Mesothelial cell of epicardium (in vitro differentiated cells): ENCODE measurements at regions not wholly inside any gene's neighbourhood (a gene's known extent, or its start where the extent isn't known, plus 50 kb on each side); places are given as distances from the start of the nearest gene placed in this dataset.

Experiments
- DNase-seq, 2 experiments: peaks; one replicate each; pipeline ENCODE4 v3.0.0; 2021; ENCODE audit warnings: low spot score in 2 of 2; ENCODE audit not compliant: unreplicated experiment in 2 of 2
- H3K27ac Mint-ChIP-seq: 2 replicates; pipeline ENCODE4 v1.8.0; 2021; ENCODE audit warnings: mixed read lengths
- H3K27me3 Mint-ChIP-seq: 2 replicates; pipeline ENCODE4 v1.8.0; 2021; ENCODE audit warnings: low read depth, mixed read lengths
- H3K36me3 Mint-ChIP-seq: 2 replicates; pipeline ENCODE4 v1.8.0; 2021; ENCODE audit warnings: mixed read lengths
- H3K4me1 Mint-ChIP-seq: 2 replicates; pipeline ENCODE4 v1.8.0; 2021; ENCODE audit warnings: mixed read lengths
- H3K4me3 Mint-ChIP-seq: 2 replicates; pipeline ENCODE4 v1.8.0; 2021; ENCODE audit warnings: mild to moderate bottlenecking, moderate library complexity, mixed read lengths
- H3K9me3 Mint-ChIP-seq: 2 replicates; pipeline ENCODE4 v1.8.0; 2021; ENCODE audit warnings: mixed read lengths
- CTCF ChIP-seq: fragments of 200-600 bp; sonication (generic); IDR thresholded peaks from one replicate; pipeline ENCODE4 v1.5.0; 2021; ENCODE audit warnings: antibody characterized with exemption; ENCODE audit not compliant: unreplicated experiment

DNA sequence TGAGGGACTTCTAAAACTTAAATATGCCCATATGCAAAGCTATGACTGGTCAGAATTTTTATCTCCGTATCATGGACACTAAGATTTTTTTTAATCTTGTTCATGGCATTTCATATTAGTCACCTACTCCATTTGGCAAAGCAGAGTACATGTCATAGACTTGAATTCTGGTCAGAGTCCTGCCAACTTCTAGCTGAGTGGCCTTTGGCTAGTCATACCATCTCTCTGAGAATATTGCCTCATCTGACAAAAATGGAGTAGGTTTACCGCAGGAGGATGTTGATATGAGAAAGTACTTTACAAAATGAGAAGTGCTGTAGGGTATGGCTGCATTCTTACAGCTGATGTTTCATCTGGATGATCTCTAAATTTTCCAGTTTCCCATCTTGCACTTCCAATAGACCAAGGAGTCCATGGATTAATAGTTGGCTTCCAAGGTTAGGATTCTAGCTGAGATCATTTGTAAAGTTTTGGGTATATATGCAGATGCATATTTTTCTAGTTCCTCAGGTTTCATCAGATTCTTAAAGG, 150.8 kb upstream of the NR3C1 start:
- peaks cover 15% of the 10 kb centered on the region for H3K4me1 Mint-ChIP-seq
- H3K4me3 Mint-ChIP-seq = no peak overlapping the region
- H3K27me3 Mint-ChIP-seq = no peaks in the 10 kb centered on the region
- no peak overlapping the region for H3K27ac Mint-ChIP-seq
- no peaks in the 10 kb centered on the region for H3K9me3 Mint-ChIP-seq
- H3K36me3 Mint-ChIP-seq = no peaks in the 10 kb centered on the region
- no peak for TF ChIP-seq CTCF
- DNase-seq = no peak

- no peak overlapping the region for H3K27ac Mint-ChIP-seq
- peaks cover 6% of the 10 kb centered on the region for H3K9me3 Mint-ChIP-seq
- no peak for DNase-seq
- peaks cover 9% of the 10 kb centered on the region for H3K4me1 Mint-ChIP-seq
- TF ChIP-seq CTCF = no peak
- H3K36me3 Mint-ChIP-seq = no peaks in the 10 kb centered on the region
- no peaks in the 10 kb centered on the region for H3K27me3 Mint-ChIP-seq
- H3K4me3 Mint-ChIP-seq = no peak overlapping the region
Observed at GRCh38 chr5:143552680-143553079, 149.2 kb upstream of the NR3C1 start.

GRCh38 chr5:143551820-143552251, 148.3 kb upstream of the NR3C1 start:
- Mint-ChIP-seq H3K4me1 (peaks cover under 1% of the 10 kb centered on the region), H3K4me3 (no peak overlapping the region), H3K27me3 (no peaks in the 10 kb centered on the region), H3K27ac (no peak overlapping the region), H3K36me3 (no peaks in the 10 kb centered on the region), H3K9me3 (peaks cover 13% of the 10 kb centered on the region)
- no peak for TF ChIP-seq CTCF
- no peak for DNase-seq

DNA sequence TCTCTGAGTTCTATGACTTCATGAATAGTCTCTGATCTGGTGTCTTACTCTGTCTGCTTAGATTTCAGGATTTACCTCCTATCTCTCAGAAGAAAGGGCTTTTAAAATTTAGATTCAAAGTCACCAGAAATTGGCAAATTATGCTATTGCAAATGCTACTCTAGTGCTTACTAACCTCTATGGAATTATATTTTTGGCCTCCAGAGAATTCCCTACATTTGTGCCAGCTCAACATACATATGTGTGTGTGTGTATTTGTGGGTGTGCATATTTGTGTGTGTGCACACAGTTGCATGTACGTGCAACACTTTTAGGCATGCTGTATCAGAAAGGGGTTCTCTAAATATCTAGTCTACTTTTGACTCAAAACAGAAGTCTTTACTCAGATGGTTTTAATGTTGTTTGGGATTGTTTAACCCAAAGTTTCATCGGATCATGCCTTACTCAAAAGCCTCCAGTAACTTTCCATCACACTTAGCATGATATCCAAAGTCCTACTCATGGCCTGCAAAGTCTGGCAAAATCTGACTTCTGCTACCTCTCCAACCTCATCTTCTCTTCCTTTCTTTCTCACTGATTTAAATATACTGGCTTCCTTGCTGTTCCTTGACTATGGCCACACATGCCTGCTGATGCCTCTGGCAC, 147.6 kb upstream of the NR3C1 start:
- peaks cover 14% of the 10 kb centered on the region for H3K9me3 Mint-ChIP-seq
- H3K4me1 Mint-ChIP-seq = no peaks in the 10 kb centered on the region
- TF ChIP-seq CTCF = no peak
- H3K27me3 Mint-ChIP-seq = no peaks in the 10 kb centered on the region
- no peak overlapping the region for H3K4me3 Mint-ChIP-seq
- H3K27ac Mint-ChIP-seq = no peak overlapping the region
- no peak for DNase-seq
- H3K36me3 Mint-ChIP-seq = no peaks in the 10 kb centered on the region

- Mint-ChIP-seq H3K4me1 (peaks cover 21% of the 10 kb centered on the region), H3K4me3 (no peak overlapping the region), H3K27me3 (no peaks in the 10 kb centered on the region), H3K9me3 (peaks cover 16% of the 10 kb centered on the region), H3K36me3 (no peaks in the 10 kb centered on the region), H3K27ac (no peak overlapping the region)
- no peak for TF ChIP-seq CTCF
- DNase-seq = no peak
Observed at GRCh38 chr5:143547342-143547741, 143.9 kb upstream of the NR3C1 start.
